Central memory CD8-positive, alpha-beta T cell (primary cell): ENCODE measurements at regions not wholly inside any gene's neighbourhood (a gene's known extent, or its start where the extent isn't known, plus 50 kb on each side); places are given as distances from the start of the nearest gene placed in this dataset.
"Not testable (repeated sequence)": the region's sequence is repeated elsewhere in the genome, so short reads cannot be mapped to it uniquely, and the experiment has no call there.

Experiments used
- ATAC-seq: fragments of 150-1000 bp; cut with Tn5 transposase; replicated peaks from 2 replicates; pipeline ENCODE4 v1.10.0; 2022; ENCODE audit warnings: mild to moderate bottlenecking, moderate FRiP score, moderate number of reproducible peaks; ENCODE audit not compliant: poor library complexity, severe bottlenecking; ENCODE audit errors: extremely low read depth
- DNase-seq, 2 donors: peaks; one replicate each; pipeline ENCODE4 v3.0.0; 2021; ENCODE audit warnings: low spot score in 2 of 2
- H3K27ac Mint-ChIP-seq: one replicate; pipeline ENCODE4 v1.8.0; 2022; ENCODE audit warnings: low read depth, mild to moderate bottlenecking, moderate library complexity, mixed read lengths
- H3K27me3 Mint-ChIP-seq: one replicate; pipeline ENCODE4 v1.8.0; 2022; ENCODE audit warnings: mixed read lengths
- H3K36me3 Mint-ChIP-seq: one replicate; pipeline ENCODE4 v1.8.0; 2022; ENCODE audit warnings: mild to moderate bottlenecking, moderate library complexity, mixed read lengths; ENCODE audit not compliant: insufficient read depth
- H3K4me1 Mint-ChIP-seq: one replicate; pipeline ENCODE4 v1.8.0; 2022; ENCODE audit warnings: mixed read lengths
- H3K4me3 Mint-ChIP-seq: one replicate; pipeline ENCODE4 v1.8.0; 2022; ENCODE audit warnings: mild to moderate bottlenecking, moderate library complexity, mixed read lengths
- H3K9me3 Mint-ChIP-seq: one replicate; pipeline ENCODE4 v1.8.0; 2022; ENCODE audit warnings: mixed read lengths

DNA sequence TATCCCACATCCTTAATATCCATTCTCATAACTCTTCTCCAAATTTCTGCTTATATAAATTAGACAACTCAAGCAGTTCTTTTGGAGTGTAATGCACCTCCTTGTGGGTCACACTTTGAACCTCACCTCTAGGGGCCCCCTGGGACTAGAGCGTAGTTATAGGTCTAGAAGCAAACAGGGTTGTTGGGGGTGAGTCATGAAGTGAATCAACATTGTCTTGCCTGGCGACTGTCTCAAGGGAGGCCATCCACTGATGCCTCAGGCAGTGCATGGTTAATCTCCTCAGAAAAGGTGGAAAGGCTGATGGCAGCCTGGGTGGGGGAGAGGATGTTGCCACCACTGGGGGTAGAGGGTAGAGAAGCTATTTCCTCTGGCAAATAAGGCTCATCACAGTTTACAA, 129.1 kb downstream of the TNFRSF21 start:
- DNase-seq = no peak
- Mint-ChIP-seq H3K4me1 (no peaks in the 10 kb centered on the region), H3K4me3 (no peak overlapping the region), H3K27ac (no peak overlapping the region), H3K36me3 (no peaks in the 10 kb centered on the region), H3K9me3 (no peaks in the 10 kb centered on the region), H3K27me3 (peaks cover 7% of the 10 kb centered on the region)
- no peak for ATAC-seq

DNA sequence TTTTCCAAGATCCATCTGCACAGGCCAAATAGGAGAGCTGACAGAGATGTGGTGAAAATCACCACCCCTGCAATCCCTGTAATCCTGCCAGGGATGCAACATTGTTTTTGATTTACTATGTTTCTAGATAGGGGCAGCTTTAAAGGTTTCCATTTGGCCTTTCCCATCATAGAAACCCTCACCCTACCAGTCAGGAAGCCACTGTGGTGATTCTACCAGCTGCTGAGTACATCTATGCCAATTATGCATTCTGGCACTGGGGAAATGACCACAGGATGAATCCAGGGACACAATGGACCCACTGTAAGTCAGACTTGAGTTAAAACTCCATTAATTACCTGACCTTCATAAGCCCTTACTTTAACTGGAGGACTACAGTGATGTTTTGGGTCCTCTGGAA, 130.4 kb downstream of the TNFRSF21 start:
- Mint-ChIP-seq H3K4me3 (no peak overlapping the region), H3K9me3 (no peaks in the 10 kb centered on the region), H3K36me3 (no peaks in the 10 kb centered on the region), H3K4me1 (no peaks in the 10 kb centered on the region), H3K27ac (no peak overlapping the region), H3K27me3 (no peaks in the 10 kb centered on the region)
- ATAC-seq (no peak), DNase-seq (no peak)

DNA sequence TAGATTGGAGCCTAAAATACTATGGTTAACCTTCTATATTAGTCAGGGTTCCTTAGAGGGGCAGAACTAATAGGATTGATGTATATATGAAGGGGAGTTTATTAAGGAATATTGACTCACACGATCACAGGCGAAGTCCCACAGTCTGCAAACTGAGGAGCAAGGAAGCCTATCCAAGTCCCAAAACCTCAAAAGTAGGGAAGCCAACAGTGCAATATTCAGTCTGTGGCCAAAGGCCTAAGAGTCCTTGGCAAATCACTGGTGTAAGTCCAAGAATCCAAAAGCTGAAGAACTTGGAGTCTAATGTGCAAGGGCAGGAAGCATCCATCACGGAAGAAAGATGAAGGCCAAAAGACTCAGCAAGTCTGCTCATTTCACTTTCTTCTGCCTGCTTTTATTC, 133.5 kb upstream of the ADGRF1 start:
- Mint-ChIP-seq H3K9me3 (no peaks in the 10 kb centered on the region), H3K36me3 (no peaks in the 10 kb centered on the region), H3K27ac (no peak overlapping the region), H3K4me1 (no peaks in the 10 kb centered on the region), H3K27me3 (no peaks in the 10 kb centered on the region), H3K4me3 (no peak overlapping the region)
- DNase-seq (no peak), ATAC-seq (no peak)

DNA sequence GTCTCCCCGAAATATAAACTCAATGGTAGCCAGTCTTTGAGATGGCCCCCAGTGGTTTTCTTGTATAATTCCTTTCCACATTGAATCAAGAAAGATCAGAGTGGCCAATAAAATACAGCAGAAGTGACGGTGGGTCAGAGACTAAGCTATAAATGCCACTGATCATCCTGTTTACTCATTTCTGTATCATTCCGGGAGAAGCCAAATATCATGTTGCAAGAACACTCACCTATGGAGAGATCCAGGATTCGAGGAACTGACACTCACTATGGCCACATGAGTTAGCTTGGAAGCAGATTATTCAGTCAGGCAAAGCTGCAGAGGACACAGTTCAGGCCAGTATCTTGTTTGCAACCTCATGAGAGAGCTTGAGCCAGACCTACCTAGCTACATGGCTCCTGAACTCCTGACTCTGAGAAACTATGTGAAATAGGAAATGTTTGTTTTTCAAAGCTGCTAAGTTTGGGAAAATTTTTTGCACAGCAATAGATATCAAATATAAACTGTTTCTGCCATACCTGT, 132.4 kb upstream of the ADGRF1 start:
- no peaks in the 10 kb centered on the region for H3K4me1 Mint-ChIP-seq

DNA sequence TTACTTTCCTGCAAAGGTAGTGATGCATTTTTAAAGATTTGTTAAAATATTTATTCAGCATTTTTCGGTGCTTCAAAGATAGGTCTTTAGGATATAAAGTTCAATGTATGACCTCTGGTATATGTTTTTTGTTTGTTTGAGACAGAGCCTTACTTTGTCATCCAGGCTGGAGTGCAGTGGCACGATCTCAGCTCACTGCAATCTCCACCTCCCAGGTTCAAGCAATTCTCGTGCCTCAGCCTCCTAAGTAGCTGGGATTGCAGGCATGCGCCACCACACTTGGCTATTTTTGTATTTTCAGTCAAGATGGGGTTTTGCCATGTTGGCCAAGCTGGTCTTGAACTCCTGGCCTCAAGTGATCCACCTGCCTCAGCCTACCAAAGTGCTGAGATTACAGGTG, 131.9 kb upstream of the ADGRF1 start:
- not testable (repeated sequence) for H3K27ac Mint-ChIP-seq, DNase-seq, H3K4me1 Mint-ChIP-seq, H3K4me3 Mint-ChIP-seq, ATAC-seq, H3K36me3 Mint-ChIP-seq, H3K9me3 Mint-ChIP-seq
- H3K27me3 Mint-ChIP-seq = peaks cover 15% of the 10 kb centered on the region

More for the DNA sequence above, 132.4 kb upstream of the ADGRF1 start:
- DNase-seq (no peak), ATAC-seq (no peak)
- peaks cover 10% of the 10 kb centered on the region for H3K27me3 Mint-ChIP-seq
- H3K27ac Mint-ChIP-seq = no peak overlapping the region
- no peak overlapping the region for H3K4me3 Mint-ChIP-seq
- no peaks in the 10 kb centered on the region for H3K36me3 Mint-ChIP-seq
- no peaks in the 10 kb centered on the region for H3K9me3 Mint-ChIP-seq

DNA sequence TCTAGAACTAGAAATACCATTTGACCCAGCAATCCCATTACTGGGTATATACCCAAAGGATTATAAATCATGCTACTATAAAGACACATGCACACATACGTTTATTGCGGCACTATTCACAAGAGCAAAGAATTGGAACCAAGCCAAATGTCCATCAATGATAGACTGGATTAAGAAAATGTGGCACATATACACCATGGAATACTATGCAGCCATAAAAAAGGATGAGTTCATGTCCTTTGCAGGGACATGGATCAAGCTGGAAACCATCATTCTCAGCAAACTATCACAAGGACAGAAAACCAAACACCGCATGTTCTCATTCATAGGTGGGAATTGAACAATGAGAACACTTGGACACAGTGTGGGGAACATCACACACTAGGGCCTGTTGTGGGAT, 131.0 kb upstream of the ADGRF1 start:
- DNase-seq, H3K4me1 Mint-ChIP-seq, H3K27ac Mint-ChIP-seq, H3K9me3 Mint-ChIP-seq, H3K4me3 Mint-ChIP-seq, H3K36me3 Mint-ChIP-seq, ATAC-seq: not testable (repeated sequence)
- H3K27me3 Mint-ChIP-seq = peaks cover 17% of the 10 kb centered on the region

DNA sequence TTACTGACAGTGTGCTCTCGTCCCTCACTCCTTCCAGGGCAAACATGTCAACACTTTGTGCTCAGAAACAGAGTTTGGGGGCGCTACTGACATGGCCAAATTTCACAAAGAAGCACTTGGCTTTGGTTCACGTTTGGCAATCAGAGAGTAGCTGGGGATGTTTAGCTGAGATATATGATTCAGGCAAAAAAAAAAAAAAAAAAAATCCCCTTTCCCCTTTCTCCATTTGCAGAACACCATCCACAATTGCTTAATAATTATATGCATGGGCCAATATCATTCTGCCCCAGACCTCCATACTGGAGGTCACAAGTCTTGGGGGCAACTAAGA, 128.4 kb upstream of the ADGRF1 start:
- ATAC-seq = no peak
- Mint-ChIP-seq H3K27ac (no peak overlapping the region), H3K4me3 (no peak overlapping the region), H3K4me1 (no peaks in the 10 kb centered on the region), H3K9me3 (peaks cover 6% of the 10 kb centered on the region), H3K27me3 (peaks cover 17% of the 10 kb centered on the region), H3K36me3 (no peaks in the 10 kb centered on the region)
- DNase-seq = no peak

DNA sequence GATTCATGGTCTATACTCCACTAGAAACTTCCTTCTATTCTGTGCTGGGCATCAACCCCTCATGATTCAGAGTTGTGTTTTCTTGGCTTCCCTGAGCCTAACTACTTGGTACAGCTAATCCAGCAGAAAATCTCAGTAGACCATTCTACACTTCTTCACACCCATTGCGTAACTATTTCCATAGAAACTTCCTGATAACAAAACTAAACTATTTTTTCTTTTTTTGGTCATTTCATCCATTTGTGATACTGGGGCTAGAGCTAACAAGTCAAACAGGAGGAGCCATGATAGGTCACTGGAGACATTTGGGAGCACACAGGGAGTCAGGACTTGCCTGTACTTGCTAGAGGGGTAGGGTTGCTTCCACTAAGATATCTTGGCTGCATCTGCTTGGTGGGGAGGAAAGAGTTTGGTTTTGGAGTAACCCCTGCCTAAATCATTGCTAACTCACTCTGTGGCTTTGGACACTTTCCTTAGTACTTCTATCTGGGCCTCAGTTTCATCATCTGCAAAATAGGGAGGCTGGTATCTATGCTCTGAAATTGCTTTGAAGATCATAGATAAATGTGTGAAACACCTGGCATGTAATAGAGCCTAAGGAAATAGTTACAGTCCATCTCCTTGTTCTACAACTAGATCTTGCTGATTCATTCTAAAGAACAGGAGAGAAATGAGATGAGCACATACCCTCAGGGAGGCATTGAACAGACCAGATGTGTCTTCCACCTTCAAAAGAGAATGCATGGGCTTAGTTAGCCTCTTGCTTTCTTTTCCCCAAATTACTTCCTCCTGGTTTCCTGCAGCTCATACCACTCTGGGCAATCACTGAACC, 127.9 kb upstream of the ADGRF1 start:
- H3K9me3 Mint-ChIP-seq = peaks cover 6% of the 10 kb centered on the region
- H3K27me3 Mint-ChIP-seq = peaks cover 17% of the 10 kb centered on the region
- no peak overlapping the region for H3K27ac Mint-ChIP-seq
- H3K4me3 Mint-ChIP-seq = no peak overlapping the region
- DNase-seq (no peak), ATAC-seq (no peak)
- no peaks in the 10 kb centered on the region for H3K4me1 Mint-ChIP-seq
- no peaks in the 10 kb centered on the region for H3K36me3 Mint-ChIP-seq

DNA sequence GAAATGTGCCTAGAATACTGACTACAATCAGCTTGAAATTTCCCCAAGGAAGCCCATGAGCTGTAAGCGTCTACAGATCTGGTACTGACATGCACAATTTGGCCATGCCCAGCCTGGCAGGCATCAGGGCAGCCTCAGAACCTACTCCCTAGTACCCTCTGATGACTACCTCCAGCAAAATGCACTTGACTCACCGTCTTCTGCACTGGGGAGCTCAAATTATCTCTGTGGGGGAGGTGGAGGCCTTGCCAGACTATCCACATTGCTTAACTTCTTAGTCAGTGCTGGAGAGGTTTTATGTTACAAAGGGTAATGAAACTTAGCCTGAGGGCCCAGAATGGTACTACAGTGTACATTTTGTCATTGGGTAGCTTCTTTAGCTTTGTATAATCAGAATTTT, 126.0 kb upstream of the ADGRF1 start:
- H3K27me3 Mint-ChIP-seq = peaks cover 17% of the 10 kb centered on the region
- no peaks in the 10 kb centered on the region for H3K36me3 Mint-ChIP-seq
- H3K4me3 Mint-ChIP-seq = no peak overlapping the region
- no peak for ATAC-seq
- no peak for DNase-seq
- H3K9me3 Mint-ChIP-seq = peaks cover 6% of the 10 kb centered on the region
- H3K27ac Mint-ChIP-seq = no peak overlapping the region
- H3K4me1 Mint-ChIP-seq = no peaks in the 10 kb centered on the region

DNA sequence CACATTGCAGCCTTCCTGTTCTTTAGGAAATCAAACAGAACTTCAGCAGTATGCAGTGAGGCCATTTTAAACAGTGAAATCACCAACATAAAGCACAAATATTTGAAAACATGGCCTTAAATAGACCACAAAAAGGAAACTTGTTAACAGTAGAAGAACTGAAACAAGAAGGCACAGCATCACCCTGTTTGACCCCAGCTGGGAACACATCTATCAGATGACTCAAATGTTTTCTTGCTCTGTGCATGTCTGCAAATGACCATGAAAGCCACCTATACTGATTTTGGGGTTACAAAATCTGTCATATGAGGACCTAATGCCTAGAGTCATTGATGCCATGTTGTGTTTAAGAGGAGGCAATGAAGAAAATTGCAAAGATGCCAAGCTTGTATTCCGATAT, 123.8 kb upstream of the ADGRF1 start:
- Mint-ChIP-seq H3K27ac (no peak overlapping the region), H3K27me3 (peaks cover 17% of the 10 kb centered on the region), H3K4me1 (no peaks in the 10 kb centered on the region), H3K36me3 (no peaks in the 10 kb centered on the region), H3K4me3 (no peak overlapping the region), H3K9me3 (peaks cover 6% of the 10 kb centered on the region)
- DNase-seq (no peak), ATAC-seq (no peak)

DNA sequence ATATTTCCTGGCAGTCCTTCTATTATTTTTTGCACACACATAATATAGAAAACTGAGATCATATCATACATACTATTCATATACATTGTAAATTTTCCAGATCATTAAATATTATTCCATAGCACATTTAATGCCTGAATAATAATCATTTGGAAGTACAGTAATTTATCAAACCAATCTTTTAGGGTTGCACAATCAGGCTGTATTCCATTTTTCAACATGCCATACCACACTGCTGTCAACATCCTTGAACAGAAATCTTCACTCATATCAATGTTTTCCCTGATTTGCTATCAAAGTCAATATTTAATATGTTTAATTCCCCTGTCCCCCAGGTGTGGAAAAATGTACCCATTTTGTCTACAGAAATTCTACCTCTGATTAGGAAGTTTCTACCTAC, 122.7 kb upstream of the ADGRF1 start:
- Mint-ChIP-seq H3K4me1 (no peaks in the 10 kb centered on the region), H3K4me3 (no peak overlapping the region), H3K9me3 (peaks cover 6% of the 10 kb centered on the region), H3K27me3 (peaks cover 11% of the 10 kb centered on the region), H3K27ac (no peak overlapping the region), H3K36me3 (no peaks in the 10 kb centered on the region)
- ATAC-seq (no peak), DNase-seq (no peak)

DNA sequence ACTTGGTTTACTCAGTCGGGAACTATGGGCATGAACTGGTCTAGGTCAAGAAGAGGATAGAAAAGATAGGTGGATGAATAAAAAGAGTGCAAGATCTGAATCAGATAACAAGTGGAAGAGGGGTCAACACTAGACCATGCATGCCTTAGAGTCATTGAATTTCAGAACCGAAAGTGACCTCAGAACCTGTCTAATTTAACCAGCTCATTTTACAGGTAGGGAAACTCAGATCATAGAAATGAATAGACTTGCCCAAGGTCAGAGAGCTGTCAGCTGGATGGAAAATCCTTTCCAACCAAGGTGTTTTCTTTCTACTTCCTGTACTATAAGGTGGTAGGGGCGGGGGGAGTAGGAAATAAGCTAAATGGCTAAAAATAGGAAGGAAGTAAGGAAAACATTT, 121.4 kb upstream of the ADGRF1 start:
- no peaks in the 10 kb centered on the region for H3K36me3 Mint-ChIP-seq
- DNase-seq (no peak), ATAC-seq (no peak)
- no peak overlapping the region for H3K4me3 Mint-ChIP-seq
- no peaks in the 10 kb centered on the region for H3K4me1 Mint-ChIP-seq
- no peak overlapping the region for H3K27ac Mint-ChIP-seq
- peaks cover 6% of the 10 kb centered on the region for H3K9me3 Mint-ChIP-seq
- no peaks in the 10 kb centered on the region for H3K27me3 Mint-ChIP-seq

DNA sequence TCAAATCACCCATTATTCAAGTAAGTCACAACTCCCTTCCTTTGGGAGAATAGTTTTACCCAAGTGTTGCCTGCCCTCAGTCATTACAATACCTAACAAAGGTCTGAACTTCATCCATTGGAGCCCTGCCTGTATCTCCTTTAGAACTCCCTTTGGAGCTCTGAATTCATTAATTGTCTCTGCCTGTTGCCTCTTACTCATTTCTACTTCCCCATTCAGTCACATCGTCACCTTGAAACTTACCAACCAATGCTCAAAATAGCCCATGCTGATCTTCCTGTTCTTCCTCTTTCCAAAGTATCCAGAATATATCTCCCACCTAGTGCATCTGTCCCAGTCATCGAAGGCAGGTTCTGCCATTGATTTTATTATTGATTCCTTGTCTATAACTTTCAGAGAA, 120.7 kb upstream of the ADGRF1 start:
- Mint-ChIP-seq H3K36me3 (no peaks in the 10 kb centered on the region), H3K9me3 (peaks cover 4% of the 10 kb centered on the region), H3K27ac (no peak overlapping the region), H3K4me3 (no peak overlapping the region), H3K27me3 (no peaks in the 10 kb centered on the region), H3K4me1 (no peaks in the 10 kb centered on the region)
- ATAC-seq (no peak), DNase-seq (no peak)
